ENCODE measurements at regions not wholly inside any gene's neighbourhood (a gene's known extent, or its start where the extent isn't known, plus 50 kb on each side); places are given as distances from the start of the nearest gene placed in this dataset.
"Not testable (repeated sequence)": the region's sequence is repeated elsewhere in the genome, so short reads cannot be mapped to it uniquely, and the experiment has no call there.

DNA sequence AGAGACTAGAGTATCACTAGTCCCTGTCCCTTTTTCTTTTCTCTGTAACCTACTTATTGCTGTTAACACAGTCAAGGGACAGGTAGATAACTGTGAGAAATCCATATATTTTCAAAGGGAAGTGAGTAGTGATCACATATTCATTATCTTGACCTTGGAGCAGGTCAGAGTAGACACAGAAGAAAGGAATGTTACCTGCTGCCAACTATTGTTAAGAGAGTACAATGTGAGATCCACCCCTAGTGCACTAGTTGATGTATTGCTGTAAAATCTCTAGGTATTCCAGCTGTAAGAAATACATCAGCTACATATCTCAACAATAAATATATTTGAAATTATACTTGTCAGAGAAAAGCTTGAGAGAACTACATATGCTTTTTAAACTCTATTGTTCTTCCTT lies 68.7 kb upstream of the ADGRL2 start:
- no peaks in the 10 kb centered on the region for H3K27me3 ChIP-seq (ENCODE audit: control insufficient read depth, insufficient read depth, low read length)
- H3K36me3 ChIP-seq (ENCODE audit: control insufficient read depth, insufficient read depth, low read length) = no peaks in the 10 kb centered on the region
- TF ChIP-seq TCF7L2 (IDR thresholded peaks at IDR 0.05; ENCODE audit: low read depth, low read length) = no peak
- H3K27ac ChIP-seq (ENCODE audit: low read length) = no peak overlapping the region
- no TSS peak for BruUV-seq (replicated peaks)
- CTCF ChIA-PET = no interaction called here
- H3K4me1 ChIP-seq (ENCODE audit: control insufficient read depth, insufficient read depth, low read length) = no peaks in the 10 kb centered on the region
- POLR2A ChIA-PET = no interaction called here
- in situ Hi-C loops (cut with HindIII; ENCODE audit: low pct_unique_long_range_greater_than_20kb, low sequenced_read_pairs) (no loop called here), intact Hi-C loops (cut with micrococcal nuclease; ENCODE audit: unreplicated experiment) (no loop called here)
- DNase-seq (ENCODE audit: low read depth, low spot score) = no peak
- no peaks in the 10 kb centered on the region for H3K9me3 ChIP-seq (ENCODE audit: control insufficient read depth, insufficient read depth, low read depth, low read length)
- H3K4me3 ChIP-seq (ENCODE audit: low read depth in 2 of 2, low read length in 2 of 2) = no peak overlapping the region
- ATAC-seq = no peak

DNA sequence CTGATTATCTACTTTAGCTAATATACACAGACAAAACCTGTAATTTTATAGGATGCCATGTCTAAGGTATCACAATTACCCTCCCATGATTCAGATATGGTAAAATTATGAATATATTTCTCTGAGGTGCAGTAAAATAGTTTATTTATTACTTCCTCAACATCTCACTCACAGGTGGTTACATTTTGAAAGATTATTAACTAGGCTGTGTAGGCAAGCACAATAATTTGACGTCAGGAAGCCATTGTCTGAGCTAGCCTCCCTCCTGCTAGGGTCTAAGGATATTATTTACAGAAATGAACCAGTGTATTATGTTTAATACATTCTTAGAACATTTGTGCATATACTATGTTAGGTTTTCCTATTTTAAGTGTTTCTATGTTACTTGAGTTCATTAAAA lies 69.9 kb upstream of the ADGRL2 start:
- ChIA-PET CTCF (no interaction called here), POLR2A (no interaction called here)
- Histone ChIP-seq H3K9me3 (ENCODE audit: control insufficient read depth, insufficient read depth, low read depth, low read length) (no peaks in the 10 kb centered on the region), H3K27ac (ENCODE audit: low read length) (no peak overlapping the region), H3K4me1 (ENCODE audit: control insufficient read depth, insufficient read depth, low read length) (no peaks in the 10 kb centered on the region), H3K27me3 (ENCODE audit: control insufficient read depth, insufficient read depth, low read length) (no peaks in the 10 kb centered on the region), H3K4me3 (ENCODE audit: low read depth in 2 of 2, low read length in 2 of 2) (no peak overlapping the region), H3K36me3 (ENCODE audit: control insufficient read depth, insufficient read depth, low read length) (no peaks in the 10 kb centered on the region)
- DNase-seq (ENCODE audit: low read depth, low spot score) (no peak), ATAC-seq (no peak)
- intact Hi-C loops (cut with micrococcal nuclease; ENCODE audit: unreplicated experiment) = no loop called here
- BruUV-seq (replicated peaks) = no TSS peak
- TF ChIP-seq SIN3A (IDR thresholded peaks at IDR 0.05; ENCODE audit: borderline replicate concordance, insufficient read depth, low read depth, low read length) (no peak), CTCF (IDR thresholded peaks at IDR 0.05) (no peak), REST (IDR thresholded peaks at IDR 0.05; ENCODE audit: insufficient read depth in 1 of 2, low read depth in 2 of 2, low read length in 1 of 2) (no peak), POLR2AphosphoS5 (IDR thresholded peaks at IDR 0.05; ENCODE audit: low read depth, low read length) (no peak), TCF7L2 (IDR thresholded peaks at IDR 0.05; ENCODE audit: low read depth, low read length) (no peak)
- in situ Hi-C loops (cut with HindIII; ENCODE audit: low pct_unique_long_range_greater_than_20kb, low sequenced_read_pairs) = no loop called here

GRCh38 chr1:81730299-81730698 lies 70.4 kb upstream of the ADGRL2 start:
- ATAC-seq; H3K36me3 ChIP-seq (ENCODE audit: control insufficient read depth, insufficient read depth, low read length); POLR2A ChIA-PET; BruUV-seq (replicated peaks); H3K27ac ChIP-seq (ENCODE audit: low read length); H3K4me1 ChIP-seq (ENCODE audit: control insufficient read depth, insufficient read depth, low read length); H3K27me3 ChIP-seq (ENCODE audit: control insufficient read depth, insufficient read depth, low read length); intact Hi-C loops (cut with micrococcal nuclease; ENCODE audit: unreplicated experiment); H3K4me3 ChIP-seq (ENCODE audit: low read depth in 2 of 2, low read length in 2 of 2); in situ Hi-C loops (cut with HindIII; ENCODE audit: low pct_unique_long_range_greater_than_20kb, low sequenced_read_pairs); H3K9me3 ChIP-seq (ENCODE audit: control insufficient read depth, insufficient read depth, low read depth, low read length); DNase-seq (ENCODE audit: low read depth, low spot score); CTCF ChIA-PET: not testable (repeated sequence)

All from Panc1 (cell line).